GM18507 (cell line): ENCODE measurements at regions not wholly inside any gene's neighbourhood (a gene's known extent, or its start where the extent isn't known, plus 50 kb on each side); places are given as distances from the start of the nearest gene placed in this dataset.

Experiments
- DNase-seq: peaks from one replicate; pipeline ENCODE4 v3.0.0; 2011; ENCODE audit warnings: low read depth; ENCODE audit not compliant: insufficient read length; ENCODE audit errors: extremely low spot score
- FAIRE-seq: peaks from 2 replicates; lab custom pipeline; 2011; peaks lifted over from hg19 to GRCh38; lab: Jason Lieb, UNC

DNA sequence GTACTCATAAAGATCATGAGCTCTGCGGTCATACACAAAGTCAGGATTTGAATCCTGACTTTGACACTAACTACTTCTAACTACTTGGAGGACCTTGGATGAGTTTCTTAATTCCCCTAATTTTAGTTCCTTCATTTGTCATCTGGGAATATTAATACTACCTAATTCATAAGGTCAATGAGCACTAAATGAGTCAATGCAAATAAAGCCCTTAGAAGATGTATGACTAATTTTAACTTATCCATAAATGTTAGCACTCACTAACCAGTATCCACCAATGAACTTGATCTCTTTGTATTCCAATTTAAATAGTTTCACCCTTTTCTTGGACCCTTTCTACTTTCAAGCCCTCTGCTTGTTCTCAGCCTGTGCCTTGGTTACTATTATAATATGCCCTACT lies 1106.4 kb downstream of the CDH18 start:
- FAIRE-seq: no peak

DNA sequence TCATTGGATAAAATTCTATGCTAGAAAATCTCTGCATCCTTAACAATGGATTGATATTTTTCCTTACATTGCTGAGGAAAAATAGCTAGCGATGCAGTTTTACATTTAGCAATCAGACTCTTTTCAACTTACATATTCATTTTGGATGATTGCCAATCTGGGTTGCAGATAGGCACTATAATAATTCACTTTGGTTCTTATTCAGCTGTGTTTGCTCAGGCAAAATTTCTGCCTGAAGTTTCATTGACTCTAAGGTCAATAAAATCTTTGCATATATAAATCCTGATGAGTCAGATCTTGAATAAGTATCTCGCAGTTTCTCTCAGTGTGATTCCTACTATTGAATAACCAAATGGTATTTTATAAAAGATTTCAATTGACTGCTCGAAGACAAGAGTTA lies 1105.8 kb downstream of the CDH18 start:
- FAIRE-seq (no peak), DNase-seq (no peak)

More for the DNA sequence above, 1106.4 kb downstream of the CDH18 start:
- DNase-seq: no peak

DNA sequence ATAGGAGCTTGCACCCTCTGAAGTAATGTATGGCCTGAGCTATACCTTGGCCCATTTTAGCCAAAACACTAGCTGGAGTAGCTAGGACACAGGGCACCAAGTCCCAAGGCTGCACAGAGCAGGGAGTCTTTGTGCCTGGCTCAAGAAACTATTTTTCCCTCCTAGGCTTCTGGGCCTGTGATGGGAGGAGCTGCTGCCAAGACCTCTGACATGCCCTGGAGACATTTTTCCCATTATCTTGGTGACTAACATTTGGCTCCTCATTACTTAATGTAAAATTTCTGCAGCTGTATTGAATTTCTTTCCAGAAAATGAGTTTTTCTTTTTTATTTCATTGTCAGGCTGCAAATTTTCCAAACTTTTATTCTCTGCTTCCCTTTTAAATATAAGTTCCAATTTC lies 1099.2 kb downstream of the CDH18 start:
- no peak for DNase-seq
- FAIRE-seq: no peak

DNA sequence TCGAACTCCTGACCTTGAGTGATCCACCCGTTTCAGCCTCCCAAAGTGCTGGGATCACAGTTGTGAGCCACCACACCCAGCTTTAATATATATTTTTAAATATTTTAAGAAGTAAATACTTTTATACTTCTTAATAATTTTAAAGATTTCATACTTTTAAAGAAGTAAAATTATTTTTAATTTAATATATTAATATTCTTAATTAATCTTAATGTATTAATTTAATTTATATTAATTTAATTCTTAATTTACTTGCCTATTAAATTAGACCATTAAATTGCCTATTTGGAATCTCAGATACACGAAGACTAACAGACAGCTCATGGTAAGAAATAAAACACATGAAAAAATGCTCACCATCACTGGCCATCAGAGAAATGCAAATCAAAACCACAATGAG lies 1087.4 kb downstream of the CDH18 start:
- DNase-seq (no peak), FAIRE-seq (no peak)

DNA sequence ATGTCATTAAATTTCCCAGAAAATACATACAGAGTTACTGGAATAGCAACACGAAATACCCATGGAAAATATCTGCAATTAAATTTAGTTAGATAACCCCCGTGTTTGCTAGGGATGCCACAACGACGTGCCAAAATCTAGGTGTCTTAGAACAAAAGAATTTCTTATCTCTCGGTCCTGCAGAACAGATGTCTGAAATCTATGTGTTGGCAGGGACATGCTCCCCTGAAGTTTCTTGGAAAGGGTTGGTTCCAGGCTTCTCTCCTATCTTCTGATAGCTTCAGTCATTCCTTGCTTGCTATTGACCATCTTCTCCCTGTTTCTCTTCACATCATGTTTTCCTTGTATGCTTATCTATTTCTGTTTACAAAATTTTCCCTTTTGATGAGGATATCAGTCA lies 1067.0 kb downstream of the CDH18 start:
- FAIRE-seq (no peak), DNase-seq (no peak)

DNA sequence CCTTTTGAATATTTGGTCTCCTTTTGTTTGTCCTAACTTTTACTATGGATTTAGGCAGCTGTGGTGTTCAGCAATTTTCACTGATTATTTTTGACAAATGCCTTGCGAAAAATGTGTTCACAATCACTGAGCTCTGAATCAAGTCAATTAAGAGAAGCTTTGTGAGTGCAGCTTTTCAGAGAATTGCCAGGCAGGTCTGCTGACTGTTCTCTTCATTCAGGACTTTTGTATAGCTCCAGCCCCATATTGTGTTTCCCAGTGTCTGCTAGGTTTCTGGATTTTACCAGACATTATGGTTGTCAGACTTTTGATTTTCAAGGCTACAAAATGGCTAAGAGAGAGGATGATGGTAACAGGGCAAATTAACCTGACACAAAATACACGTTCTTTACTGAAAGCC lies 1055.9 kb downstream of the CDH18 start:
- no peak for FAIRE-seq
- DNase-seq: no peak

DNA sequence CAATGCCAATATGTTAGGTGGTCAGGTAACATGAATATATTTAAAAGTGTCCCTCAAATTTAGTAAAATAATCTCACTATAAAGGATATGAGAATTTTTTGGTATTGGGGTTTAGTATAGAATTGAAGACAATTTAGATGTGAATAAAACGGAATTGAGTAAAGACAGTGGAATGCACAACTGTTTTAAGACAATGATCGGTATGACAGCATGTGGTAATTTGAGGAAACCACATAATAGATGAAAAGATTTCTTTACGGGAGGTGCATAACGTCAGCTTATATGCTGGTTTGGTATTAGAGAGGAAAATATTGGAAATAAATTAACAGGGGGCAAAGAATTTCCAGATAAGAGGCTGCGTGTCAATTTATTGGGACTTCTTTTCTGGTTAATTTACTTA lies 1043.2 kb downstream of the CDH18 start:
- DNase-seq: no peak

DNA sequence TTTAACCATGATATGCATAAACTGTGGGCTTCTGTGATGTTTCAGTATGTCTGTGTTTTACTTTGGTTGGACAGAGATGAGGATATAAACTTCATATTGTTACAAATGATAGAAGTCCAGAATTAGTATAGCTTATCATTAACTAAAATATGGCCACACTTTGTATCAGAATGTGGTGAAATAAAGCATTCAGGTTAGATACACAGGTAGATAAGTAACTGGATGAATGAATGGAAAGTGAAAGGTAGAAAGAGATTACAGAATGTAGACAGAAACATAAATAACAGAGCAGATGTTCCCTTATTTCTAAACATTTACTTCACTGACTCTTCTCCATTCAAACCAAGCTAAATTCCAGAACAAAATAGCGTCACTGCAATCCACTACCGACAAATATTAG lies 1033.8 kb downstream of the CDH18 start:
- no peak for FAIRE-seq
- DNase-seq: no peak

More for the DNA sequence above, 1043.2 kb downstream of the CDH18 start:
- FAIRE-seq: no peak

DNA sequence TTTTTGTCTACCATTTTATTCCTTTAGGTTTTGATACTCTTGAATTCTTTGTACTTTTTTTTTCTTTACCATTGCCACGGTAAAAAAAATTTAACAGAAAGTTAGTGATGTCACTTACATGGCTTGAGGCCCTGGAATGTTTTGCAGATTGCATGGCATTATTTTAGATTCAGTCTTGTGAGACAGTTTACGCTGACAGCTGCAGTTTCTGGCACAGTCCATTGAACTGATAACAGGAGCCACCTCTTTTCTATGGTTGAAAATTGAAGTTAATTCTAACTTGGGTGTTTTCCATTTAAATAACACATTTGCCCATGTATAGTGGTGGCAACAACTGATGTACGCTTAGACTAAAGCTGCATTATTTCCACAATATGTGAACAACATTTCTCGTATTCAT lies 1028.5 kb downstream of the CDH18 start:
- no peak for FAIRE-seq
- no peak for DNase-seq

DNA sequence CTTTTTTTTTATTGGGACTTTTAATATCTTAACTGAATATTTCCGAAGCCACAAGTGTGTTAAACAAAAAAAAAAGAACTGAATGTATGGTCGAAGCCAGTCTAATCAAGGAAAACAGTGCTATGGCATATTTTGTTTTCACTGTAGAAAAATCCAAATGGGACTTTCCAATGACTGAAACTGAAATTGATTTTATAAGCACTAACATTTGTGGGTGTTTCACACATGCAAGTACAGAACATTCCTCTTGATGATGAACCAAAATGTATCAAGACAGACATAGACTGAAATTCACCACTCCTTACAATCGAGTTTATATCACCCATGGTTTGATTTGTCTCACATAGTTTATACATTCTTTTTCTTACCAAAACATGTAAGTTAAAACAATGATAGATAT lies 1026.8 kb downstream of the CDH18 start:
- DNase-seq: no peak
- FAIRE-seq: no peak

DNA sequence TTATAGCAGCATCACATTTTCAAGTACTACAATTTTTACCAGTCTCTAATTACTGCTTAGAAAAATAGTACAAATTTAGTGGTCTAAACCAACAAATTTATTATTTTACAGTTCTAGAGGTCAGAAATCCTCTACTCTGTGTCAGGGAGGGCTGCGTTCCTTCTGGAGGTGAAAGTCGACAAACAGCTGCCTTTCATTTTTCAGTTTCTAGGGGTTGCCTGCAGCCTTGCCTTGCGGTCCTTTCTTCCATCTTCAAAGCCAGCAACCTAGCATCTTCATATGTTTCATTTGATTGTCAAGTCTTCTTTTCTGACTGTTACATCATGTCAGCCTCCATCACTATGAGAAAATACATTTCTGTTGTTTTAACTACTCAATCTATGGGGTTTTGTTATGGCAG lies 1022.1 kb downstream of the CDH18 start:
- DNase-seq: no peak
- no peak for FAIRE-seq

DNA sequence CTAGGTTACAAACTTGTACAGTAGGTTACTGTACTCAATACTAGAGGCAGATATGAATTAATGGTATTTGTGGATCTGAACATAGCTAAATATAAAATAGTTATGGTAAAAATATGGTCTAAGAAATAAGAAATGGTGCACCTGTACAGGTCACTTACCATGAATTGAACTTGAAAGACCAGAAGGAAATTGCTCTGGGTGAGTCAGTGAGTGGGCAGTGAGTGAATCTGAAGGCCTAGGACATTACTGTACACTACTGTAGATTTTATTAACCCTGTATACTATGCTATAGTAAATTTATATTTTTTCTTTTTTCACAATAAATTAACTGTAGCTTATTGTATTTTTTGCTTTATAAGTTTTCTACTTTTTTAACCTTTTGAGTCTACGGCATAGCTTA lies 1020.4 kb downstream of the CDH18 start:
- FAIRE-seq: no peak
- DNase-seq: no peak

DNA sequence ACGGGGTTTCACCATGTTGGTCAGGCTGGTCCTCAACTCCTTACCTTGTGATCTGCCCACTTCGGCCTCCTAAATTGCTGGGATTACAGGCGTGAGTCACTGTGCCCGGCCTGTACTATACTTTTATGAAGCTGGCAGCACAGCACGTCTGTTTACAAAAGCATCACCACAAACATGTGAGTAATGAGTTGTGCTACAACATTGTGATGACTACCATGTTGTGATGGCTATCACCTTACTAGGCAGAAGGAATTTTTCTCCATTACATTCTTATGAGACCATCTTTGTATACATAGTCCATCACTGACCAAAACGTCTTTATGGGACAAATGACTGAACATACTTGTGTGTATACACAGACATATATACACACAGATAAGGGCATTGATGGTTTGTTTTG lies 1019.0 kb downstream of the CDH18 start:
- no peak for FAIRE-seq
- no peak for DNase-seq

DNA sequence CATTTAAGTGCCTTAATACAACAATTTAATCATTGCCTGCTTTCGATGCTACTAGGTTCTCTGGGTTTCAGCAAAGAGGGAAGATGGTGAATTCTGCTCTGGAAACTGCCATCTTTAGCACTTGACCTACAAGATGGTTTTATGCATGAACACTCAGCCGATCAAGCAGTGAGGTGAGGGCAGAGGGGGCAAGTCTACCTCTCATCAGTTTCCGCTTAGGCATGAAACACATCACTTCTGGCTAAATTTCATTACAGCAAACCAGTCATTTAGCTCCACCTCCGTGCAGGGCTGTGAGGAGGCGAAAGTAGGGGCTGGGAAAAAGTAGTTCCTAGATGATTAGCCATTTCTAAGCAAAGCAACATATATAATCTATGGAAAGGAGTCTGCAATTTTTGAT lies 1018.0 kb downstream of the CDH18 start:
- DNase-seq (no peak), FAIRE-seq (no peak)

DNA sequence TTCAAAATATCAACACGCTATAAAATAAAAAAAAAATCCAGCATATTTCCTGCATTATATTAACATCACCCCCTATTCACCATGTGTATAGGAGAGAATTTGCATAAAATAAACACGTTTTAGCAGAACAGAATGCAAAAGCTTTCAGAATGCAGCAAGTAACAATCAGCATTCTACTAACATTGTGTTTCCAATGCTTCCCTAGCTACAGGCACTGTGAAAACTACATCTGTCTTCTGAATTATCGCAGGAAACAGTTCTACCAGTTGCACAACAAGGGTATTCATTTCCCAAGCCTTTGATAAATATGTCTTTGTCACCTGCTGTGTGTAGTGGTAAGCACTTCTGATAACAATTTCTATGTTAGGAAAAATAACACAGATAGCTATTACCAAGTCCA lies 1015.8 kb downstream of the CDH18 start:
- no peak for DNase-seq
- no peak for FAIRE-seq

DNA sequence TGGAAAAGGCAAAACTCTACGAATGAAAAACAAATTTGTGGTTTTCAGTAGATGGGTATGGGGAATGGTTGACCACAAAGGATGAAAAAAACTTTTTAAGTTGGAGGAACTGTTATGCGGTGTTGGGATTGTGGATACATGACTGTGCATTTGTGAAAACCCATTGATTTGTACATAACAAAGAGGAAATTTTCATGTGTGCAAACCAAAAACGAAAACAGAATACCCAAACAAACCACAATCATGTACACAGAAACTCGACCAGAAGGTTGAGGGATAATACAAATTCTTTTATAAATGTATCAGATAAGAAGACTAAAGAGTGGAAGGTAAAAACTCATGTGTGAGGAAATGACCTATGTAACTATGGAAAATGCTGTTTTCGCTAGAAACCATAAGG lies 1012.4 kb downstream of the CDH18 start:
- DNase-seq (no peak), FAIRE-seq (no peak)

DNA sequence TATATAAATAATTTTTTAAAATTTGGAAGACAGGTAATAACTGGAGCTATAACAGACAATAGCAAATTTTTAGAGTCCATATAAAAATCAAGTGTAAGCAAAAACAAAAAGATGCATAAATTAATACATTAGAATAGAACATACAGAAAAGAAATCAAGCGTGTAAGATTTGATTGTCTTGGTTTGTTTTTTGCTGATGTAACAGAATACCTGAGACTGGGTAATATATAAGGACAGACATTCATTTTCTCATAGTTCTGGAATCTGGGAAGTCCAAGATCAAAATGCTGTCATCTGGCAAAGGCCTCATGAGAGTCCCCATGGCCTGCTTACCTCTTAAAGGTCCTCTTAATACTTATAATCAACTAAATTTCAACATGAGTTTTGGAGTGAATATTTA lies 1010.1 kb downstream of the CDH18 start:
- DNase-seq (no peak), FAIRE-seq (no peak)

DNA sequence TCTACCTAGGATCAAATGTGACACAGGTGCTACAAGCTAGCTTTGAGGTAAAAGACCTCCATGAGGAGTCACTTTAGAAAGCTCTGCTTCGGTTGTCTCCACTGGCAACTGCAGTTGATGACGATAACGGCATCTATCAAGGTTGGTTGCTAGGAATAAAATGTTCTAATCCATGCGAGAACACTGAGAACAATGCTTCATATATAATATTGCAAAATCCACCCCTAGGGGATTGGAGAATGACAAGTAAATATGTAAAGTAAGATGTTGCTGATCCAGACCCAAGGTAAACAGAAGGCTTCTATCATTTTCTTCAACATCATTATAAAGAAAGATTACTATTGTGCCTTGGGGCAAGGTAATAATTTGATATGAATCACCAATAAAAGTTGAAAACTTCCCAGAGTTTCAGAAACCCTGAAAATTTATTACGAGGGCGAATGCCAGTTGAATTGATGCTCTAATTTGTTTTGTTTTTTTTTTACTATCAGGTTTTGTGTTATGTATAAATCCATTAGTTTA lies 1003.4 kb downstream of the CDH18 start:
- no peak for DNase-seq
- no peak for FAIRE-seq

DNA sequence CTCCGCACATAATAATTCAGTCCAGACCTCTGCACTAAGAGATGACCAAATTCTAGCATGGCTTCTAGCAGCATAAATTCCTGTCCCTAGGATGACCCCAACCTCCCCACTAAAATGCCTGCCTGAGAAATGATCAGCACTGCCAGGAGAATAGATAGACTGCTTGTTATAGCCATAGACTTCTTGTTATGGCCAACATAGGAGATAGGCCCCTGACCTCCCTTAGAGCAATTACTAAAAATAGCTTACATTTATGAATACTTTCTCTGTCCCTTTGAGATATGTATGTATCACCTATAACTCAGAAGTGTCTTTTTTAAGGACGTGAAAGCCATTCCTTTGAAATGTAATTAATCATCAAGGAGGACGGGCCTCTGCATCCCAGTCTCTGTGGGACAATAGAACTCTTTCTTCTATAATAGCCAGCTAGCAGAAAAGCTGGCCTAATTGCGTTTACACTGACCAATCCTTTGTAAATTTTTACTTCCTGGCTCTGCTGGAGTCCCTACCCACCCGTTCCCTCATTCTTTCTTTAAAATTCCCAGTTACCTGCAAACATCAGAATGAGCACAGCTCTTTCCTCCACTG lies 1002.7 kb downstream of the CDH18 start:
- DNase-seq (no peak), FAIRE-seq (no peak)

DNA sequence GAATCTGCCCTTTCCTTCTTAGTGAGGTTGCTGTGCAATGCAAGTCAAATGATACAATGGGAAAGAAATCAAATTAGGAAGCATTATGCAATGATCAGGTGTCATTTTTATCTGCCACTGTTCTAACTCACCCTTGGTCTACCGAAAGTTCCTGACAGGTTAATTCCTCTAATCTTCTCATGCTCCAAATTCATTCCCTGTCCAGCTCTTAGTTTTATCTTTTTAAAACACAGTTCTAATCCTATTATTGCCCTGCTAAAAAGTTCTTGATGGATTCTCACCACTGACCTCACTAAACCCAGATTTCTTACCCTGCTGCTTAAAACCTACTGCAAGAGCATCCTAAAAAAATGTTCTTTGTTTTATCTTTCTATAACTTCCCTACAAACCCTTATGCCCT lies 1000.9 kb downstream of the CDH18 start:
- DNase-seq: no peak
- FAIRE-seq: no peak

DNA sequence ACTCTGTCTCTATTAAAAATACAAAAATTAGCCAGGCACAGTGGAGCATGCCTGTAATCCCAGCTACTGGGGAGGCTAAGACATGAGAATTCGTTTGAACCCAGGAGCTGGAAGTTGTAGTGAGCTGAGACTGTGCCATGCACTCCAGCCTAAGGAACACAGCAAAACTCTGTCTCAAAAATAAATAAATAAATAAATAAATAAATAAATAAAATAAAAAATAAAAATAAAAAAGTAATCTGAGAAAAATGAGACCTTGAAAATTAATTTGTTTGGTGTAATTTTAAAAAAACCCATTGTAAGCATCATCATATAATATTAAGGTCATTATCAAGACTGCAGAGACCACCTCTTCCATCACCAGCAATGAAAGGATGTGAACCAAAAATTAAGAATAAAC lies 997.1 kb downstream of the CDH18 start:
- no peak for DNase-seq
- FAIRE-seq: no peak

DNA sequence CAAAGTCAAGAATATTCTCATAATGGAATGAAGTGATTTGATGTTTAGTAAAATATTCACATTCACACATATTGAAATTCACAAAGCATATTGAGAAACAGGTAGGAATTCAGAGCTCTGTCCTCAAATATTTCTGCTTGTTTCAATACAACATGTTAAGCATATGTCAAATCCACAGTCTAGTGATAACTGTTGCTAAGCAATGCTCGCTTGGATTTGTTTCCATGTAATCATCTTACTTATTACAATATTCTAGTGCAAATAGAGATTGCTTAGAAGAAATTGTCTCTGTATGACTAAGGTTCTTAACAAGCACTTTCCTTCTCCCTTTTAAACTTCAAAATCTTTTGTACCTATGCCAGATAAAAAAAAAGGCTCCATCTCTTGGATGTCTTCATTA lies 995.7 kb downstream of the CDH18 start:
- no peak for DNase-seq
- FAIRE-seq: no peak
